Breast epithelium (tissue), 4 donors: ENCODE measurements at regions not wholly inside any gene's neighbourhood (a gene's known extent, or its start where the extent isn't known, plus 50 kb on each side); places are given as distances from the start of the nearest gene placed in this dataset.

ENCODE experiments used
- DNase-seq, 2 donors: peaks; one replicate each; pipeline ENCODE4 v3.0.0-alpha.2; 2019; ENCODE audit warnings: low spot score in 2 of 2
- H3K27ac ChIP-seq, 2 donors: fragments of 200-600 bp; sonication (generic) in 1 of 2; one replicate each; pipeline ENCODE4 v1.5.1; 2016 to 2019; ENCODE audit warnings: mild to moderate bottlenecking in 1 of 2
- H3K27me3 ChIP-seq, 2 donors: fragments of 200-600 bp; sonication (generic) in 1 of 2; one replicate each; pipeline versions ENCODE4 v1.5.1 to v1.6.0; 2017 to 2019; ENCODE audit warnings: control low read depth in 1 of 2, mild to moderate bottlenecking in 1 of 2
- H3K36me3 ChIP-seq: fragments of 200-600 bp; one replicate; pipeline ENCODE4 v1.5.1; 2019
- H3K4me1 ChIP-seq, 2 donors: fragments of 200-600 bp; sonication (generic); one replicate each; pipeline ENCODE4 v1.5.1; 2016 to 2019; ENCODE audit warnings: control low read depth in 1 of 2
- H3K4me3 ChIP-seq, 3 donors: fragments of 200-600 bp; sonication (generic); 1 replicate in 2 of 3; 2 replicates in 1 of 3; pipeline ENCODE4 v1.5.1; 2016 to 2019; ENCODE audit warnings: mild to moderate bottlenecking in 3 of 3, moderate library complexity in 2 of 3
- H3K9me3 ChIP-seq, 2 donors: fragments of 200-600 bp; sonication (generic) in 1 of 2; one replicate each; pipeline ENCODE4 v1.5.1; 2016 to 2019; ENCODE audit warnings: control low read depth in 1 of 2
- POLR2A ChIP-seq: fragments of 450-650 bp; IDR thresholded peaks from one replicate; pipeline ENCODE4 v1.6.1; 2016; ENCODE audit warnings: antibody characterized with exemption, mild to moderate bottlenecking, moderate library complexity
- POLR2AphosphoS5 ChIP-seq, 3 donors: sonication (generic); formaldehyde crosslinking; IDR thresholded peaks; one replicate each; pipeline ENCODE4 v1.6.1; 2017; ENCODE audit warnings: antibody characterized with exemption in 3 of 3
- intact Hi-C: fragments of 100-400 bp; cut with DNase I; formaldehyde crosslinking; loops from one replicate; pipeline ENCODE4 v1.15.1; 2023; ENCODE audit warnings: low total_unique reads
- TF ChIP-seq, protein P1 (sequence below), 3 donors: fragments of 450-650 bp; IDR thresholded peaks; one replicate each; pipeline ENCODE4 v1.5.1; 2016 to 2017; ENCODE audit warnings: antibody characterized with exemption in 3 of 3, mild to moderate bottlenecking in 3 of 3, moderate library complexity in 3 of 3

DNA sequence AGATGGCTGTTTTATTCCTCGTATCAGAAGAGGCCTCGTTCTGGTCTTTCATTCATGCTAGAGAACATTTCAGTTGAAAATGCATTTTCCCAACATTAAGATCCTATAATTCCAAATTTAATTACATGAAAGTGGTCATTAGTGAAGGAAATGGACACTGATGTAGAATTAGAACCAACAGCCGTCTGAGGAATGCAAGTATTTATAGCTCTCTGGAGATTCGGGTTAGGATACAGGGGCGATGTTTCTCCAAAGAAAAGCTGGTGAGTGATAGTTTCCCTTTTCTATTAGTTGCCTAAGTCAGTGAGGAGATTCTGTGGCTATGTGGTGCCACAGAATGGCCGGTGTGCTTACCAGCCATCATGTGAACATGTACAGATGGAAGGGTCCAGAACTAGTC lies 109.0 kb upstream of the IL12A start:
- Histone ChIP-seq H3K4me1 (no peaks in the 10 kb centered on the region), H3K9me3 (no peaks in the 10 kb centered on the region), H3K27ac (no peak overlapping the region), H3K4me3 (no peak overlapping the region), H3K27me3 (no peaks in the 10 kb centered on the region), H3K36me3 (no peaks in the 10 kb centered on the region)
- intact Hi-C loops = no loop called here
- no peak for DNase-seq
- TF ChIP-seq POLR2AphosphoS5 (IDR thresholded peaks at IDR 0.05) (no peak), POLR2A (no peak)
- TF ChIP-seq, protein P1, sequence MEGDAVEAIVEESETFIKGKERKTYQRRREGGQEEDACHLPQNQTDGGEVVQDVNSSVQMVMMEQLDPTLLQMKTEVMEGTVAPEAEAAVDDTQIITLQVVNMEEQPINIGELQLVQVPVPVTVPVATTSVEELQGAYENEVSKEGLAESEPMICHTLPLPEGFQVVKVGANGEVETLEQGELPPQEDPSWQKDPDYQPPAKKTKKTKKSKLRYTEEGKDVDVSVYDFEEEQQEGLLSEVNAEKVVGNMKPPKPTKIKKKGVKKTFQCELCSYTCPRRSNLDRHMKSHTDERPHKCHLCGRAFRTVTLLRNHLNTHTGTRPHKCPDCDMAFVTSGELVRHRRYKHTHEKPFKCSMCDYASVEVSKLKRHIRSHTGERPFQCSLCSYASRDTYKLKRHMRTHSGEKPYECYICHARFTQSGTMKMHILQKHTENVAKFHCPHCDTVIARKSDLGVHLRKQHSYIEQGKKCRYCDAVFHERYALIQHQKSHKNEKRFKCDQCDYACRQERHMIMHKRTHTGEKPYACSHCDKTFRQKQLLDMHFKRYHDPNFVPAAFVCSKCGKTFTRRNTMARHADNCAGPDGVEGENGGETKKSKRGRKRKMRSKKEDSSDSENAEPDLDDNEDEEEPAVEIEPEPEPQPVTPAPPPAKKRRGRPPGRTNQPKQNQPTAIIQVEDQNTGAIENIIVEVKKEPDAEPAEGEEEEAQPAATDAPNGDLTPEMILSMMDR (IDR thresholded peaks at IDR 0.05) = no peak

DNA sequence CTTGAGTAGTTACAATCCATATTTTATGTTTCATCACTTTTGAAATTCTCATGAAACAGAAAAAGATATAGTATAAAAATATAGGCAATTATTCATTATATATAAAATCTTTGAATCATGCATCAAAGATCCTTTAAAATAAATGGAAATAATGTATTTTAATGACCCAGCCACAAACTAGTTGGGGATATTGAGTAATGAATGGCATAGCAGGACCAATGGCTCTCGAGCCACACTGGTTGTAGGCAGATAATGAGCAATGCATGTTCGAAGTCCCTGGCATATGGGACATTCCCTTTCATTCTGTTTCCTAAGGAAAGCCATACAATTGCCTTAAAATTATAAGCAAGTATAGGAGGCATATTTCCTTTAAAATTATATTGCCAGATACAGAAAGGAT lies 107.4 kb upstream of the IL12A start:
- Histone ChIP-seq H3K27me3 (no peaks in the 10 kb centered on the region), H3K4me1 (no peaks in the 10 kb centered on the region), H3K9me3 (no peaks in the 10 kb centered on the region), H3K27ac (peak overlapping the region; percentile 68 to 72), H3K4me3 (no peak overlapping the region), H3K36me3 (no peaks in the 10 kb centered on the region)
- intact Hi-C loops = no loop called here
- TF ChIP-seq POLR2AphosphoS5 (IDR thresholded peaks at IDR 0.05) (no peak), POLR2A (no peak)
- TF ChIP-seq, protein P1 (IDR thresholded peaks at IDR 0.05) = no peak
- no peak for DNase-seq

DNA sequence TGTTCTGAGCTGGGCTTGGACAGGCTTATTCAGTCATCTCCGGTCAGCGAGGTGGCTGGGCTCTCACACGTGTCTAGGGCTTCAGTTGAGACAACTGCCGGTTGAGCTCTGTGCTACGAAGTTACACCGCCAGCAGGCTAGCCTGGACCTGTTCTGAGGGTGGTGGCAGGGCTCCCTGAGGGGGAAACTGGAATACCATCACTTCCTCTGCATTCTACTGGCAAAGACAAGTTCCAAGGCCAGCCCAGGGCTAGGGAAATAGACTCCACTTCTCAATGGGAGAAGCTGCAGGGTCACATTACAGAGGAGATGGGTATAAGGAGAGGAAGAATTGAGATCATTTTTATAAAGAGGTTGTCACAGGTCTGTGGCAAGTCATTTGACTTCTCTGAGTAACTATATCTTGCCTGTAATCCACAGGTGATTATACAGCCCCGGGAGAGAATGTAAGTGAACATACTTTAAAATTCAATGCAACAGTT lies 106.8 kb upstream of the IL12A start:
- no peaks in the 10 kb centered on the region for H3K36me3 ChIP-seq
- H3K27me3 ChIP-seq = no peaks in the 10 kb centered on the region
- peak in 1 of 2 donors; percentile 87 for DNase-seq
- H3K4me3 ChIP-seq = no peak overlapping the region
- no peaks in the 10 kb centered on the region for H3K9me3 ChIP-seq
- intact Hi-C loops = no loop called here
- no peaks in the 10 kb centered on the region for H3K4me1 ChIP-seq
- peak in 1 of 3 donors; percentile 19 for TF ChIP-seq POLR2AphosphoS5 (IDR thresholded peaks at IDR 0.05)
- TF ChIP-seq, protein P1 (IDR thresholded peaks at IDR 0.05) = no peak
- H3K27ac ChIP-seq = peak overlapping the region; percentile 68 to 72

DNA sequence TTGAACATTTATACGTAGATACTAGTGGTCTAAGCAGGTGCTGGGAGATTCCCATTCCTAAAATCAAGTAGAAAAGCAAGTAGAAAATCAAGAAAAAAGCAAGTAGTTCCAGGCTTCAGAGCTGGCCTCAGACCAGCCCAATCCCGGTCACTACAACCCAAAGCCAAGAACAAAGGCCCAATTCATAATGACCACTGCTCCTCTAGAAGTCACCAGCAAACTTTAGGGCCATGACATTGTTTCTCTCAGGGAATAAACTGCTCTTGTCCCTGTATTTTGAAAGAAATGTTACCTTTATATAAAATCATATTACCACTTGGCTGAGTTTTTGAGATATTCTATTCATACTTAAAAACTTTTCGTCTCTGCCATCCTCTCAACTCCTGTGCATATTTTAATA lies 106.3 kb upstream of the IL12A start:
- no peak for TF ChIP-seq POLR2AphosphoS5 (IDR thresholded peaks at IDR 0.05)
- TF ChIP-seq, protein P1 (IDR thresholded peaks at IDR 0.05) = no peak
- no peak for TF ChIP-seq POLR2A
- H3K36me3 ChIP-seq = no peaks in the 10 kb centered on the region
- H3K9me3 ChIP-seq = no peaks in the 10 kb centered on the region
- H3K4me3 ChIP-seq = no peak overlapping the region
- intact Hi-C loops = no loop called here
- no peaks in the 10 kb centered on the region for H3K4me1 ChIP-seq
- no peaks in the 10 kb centered on the region for H3K27me3 ChIP-seq
- DNase-seq = no peak
- H3K27ac ChIP-seq = peak overlapping the region; percentile 68 to 72

DNA sequence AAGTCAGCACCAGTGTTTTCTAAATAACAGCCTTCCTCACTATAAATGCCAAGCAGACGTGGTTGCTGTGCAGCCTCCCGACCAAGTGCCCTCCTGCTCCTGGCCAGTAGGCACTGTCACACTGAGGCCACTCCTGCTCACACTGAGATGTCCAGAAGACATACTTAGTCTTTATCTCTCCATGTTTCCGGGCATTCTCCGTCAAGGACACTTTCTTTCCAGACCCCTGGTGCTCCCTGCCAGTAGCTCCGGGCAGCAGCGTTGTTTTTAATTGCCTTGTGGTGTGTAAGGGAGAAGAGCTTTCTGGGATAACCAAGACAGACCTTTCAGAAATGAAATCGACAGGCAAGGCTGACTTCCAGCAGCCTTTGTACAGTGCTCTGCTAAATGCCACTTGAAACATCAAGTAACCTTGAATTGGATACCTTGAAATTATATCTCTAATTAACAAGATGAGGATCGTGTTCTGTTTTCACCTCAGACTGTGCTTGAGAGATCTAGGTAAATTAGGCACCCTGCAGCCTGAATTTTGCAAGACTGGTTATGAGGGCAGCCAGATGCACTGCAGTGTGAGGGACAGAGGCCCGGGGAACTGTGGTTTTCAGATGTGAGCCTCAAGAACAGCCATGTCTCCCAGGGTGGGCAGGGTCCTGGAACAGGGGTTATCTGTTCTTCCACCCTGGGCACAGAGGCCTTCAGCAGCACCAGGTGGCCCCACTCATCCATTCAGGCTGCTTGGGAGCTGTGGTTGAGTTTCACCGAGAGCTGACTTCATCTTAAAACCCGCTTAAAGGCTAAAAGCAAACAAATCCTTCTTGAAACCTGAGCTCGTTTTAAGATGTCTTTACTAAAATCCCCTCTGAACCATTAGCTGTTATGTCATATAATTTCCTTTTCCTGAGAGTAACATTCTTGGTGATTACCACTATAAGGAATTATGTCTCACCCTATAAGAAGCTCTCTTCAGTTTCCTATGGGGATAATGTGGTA lies 105.5 kb upstream of the IL12A start:
- Histone ChIP-seq H3K36me3 (no peaks in the 10 kb centered on the region), H3K27ac (peak overlapping the region; percentile 68 to 72), H3K4me3 (no peak overlapping the region), H3K9me3 (no peaks in the 10 kb centered on the region), H3K27me3 (no peaks in the 10 kb centered on the region), H3K4me1 (no peaks in the 10 kb centered on the region)
- intact Hi-C loops = no loop called here
- no peak for DNase-seq
- TF ChIP-seq POLR2AphosphoS5 (IDR thresholded peaks at IDR 0.05) = no peak
- TF ChIP-seq POLR2A = no peak
- TF ChIP-seq, protein P1 (IDR thresholded peaks at IDR 0.05) = no peak
